HepG2 (cell line): ENCODE measurements at regions not wholly inside any gene's neighbourhood (a gene's known extent, or its start where the extent isn't known, plus 50 kb on each side); places are given as distances from the start of the nearest gene placed in this dataset.
A peak's percentile ranks its signal among the peaks of the same experiment; 100 is the strongest.

Experiments used
- AGO2 ChIP-seq: fragments of 200-400 bp; formaldehyde crosslinking; optimal IDR thresholded peaks from 2 replicates; pipeline ENCODE3; 2017; ENCODE audit warnings: mild to moderate bottlenecking, low read depth, low read length, moderate library complexity
- ATF7 ChIP-seq, 2 experiments: fragments of 450-650 bp in 1 of 2; sonication (generic) in 1 of 2; formaldehyde crosslinking in 1 of 2; IDR thresholded peaks; 2 replicates each; pipeline versions ENCODE4 v1.4.0 to v1.6.1; 2016 to 2020; ENCODE audit warnings: antibody characterized with exemption in 1 of 2, mild to moderate bottlenecking in 1 of 2, missing genetic modification reagents in 1 of 2
- CREM ChIP-seq, 2 experiments: sonication (generic) in 1 of 2; formaldehyde crosslinking in 1 of 2; IDR thresholded peaks; 2 replicates each; pipeline versions ENCODE4 v1.4.0 to v1.6.1; 2016 to 2020; ENCODE audit warnings: antibody characterized with exemption in 1 of 2, mild to moderate bottlenecking in 1 of 2, missing genetic modification reagents in 1 of 2
- FOXM1 ChIP-seq: sonication (generic); formaldehyde crosslinking; IDR thresholded peaks from 2 replicates; pipeline ENCODE4 v1.5.0; 2020; ENCODE audit warnings: missing genetic modification reagents
- GATA4 ChIP-seq: sonication (generic); IDR thresholded peaks from 2 replicates; pipeline ENCODE4 v1.6.1; 2016; ENCODE audit warnings: antibody characterized with exemption, low read depth, borderline replicate concordance
- HNF4G ChIP-seq, 2 experiments: sonication (generic) in 1 of 2; formaldehyde crosslinking in 1 of 2; IDR thresholded peaks; 2 replicates each; pipeline versions ENCODE4 v1.4.0 to v1.6.1; 2011 to 2020; ENCODE audit warnings: borderline replicate concordance in 2 of 2, low read depth in 2 of 2, mild to moderate bottlenecking in 2 of 2, low read length in 1 of 2, missing genetic modification reagents in 1 of 2, moderate library complexity in 1 of 2
- IKZF5 ChIP-seq: IDR thresholded peaks from 2 replicates; pipeline ENCODE4 v1.6.1; 2018; ENCODE audit warnings: missing genetic modification reagents, mild to moderate bottlenecking, missing compliant biosample characterization
- JUN ChIP-seq: sonication (generic); formaldehyde crosslinking; IDR thresholded peaks from 2 replicates; pipeline ENCODE4 v1.4.0; 2020; ENCODE audit warnings: mild to moderate bottlenecking, missing genetic modification reagents
- KAT7 ChIP-seq: IDR thresholded peaks from 2 replicates; pipeline ENCODE4 v1.6.1; 2018; ENCODE audit warnings: borderline replicate concordance, missing compliant biosample characterization
- KLF6 ChIP-seq: IDR thresholded peaks from 2 replicates; pipeline ENCODE4 v1.8.0; 2016; ENCODE audit warnings: missing biosample characterization, missing genetic modification reagents
- LCORL ChIP-seq, 2 experiments: fragments of 450-650 bp in 1 of 2; sonication (generic) in 1 of 2; formaldehyde crosslinking in 1 of 2; IDR thresholded peaks; 2 replicates each; pipeline versions ENCODE4 v1.5.0 to v1.6.1; 2017 to 2020; ENCODE audit warnings: antibody characterized with exemption in 1 of 2, missing genetic modification reagents in 1 of 2
- MEF2D ChIP-seq: sonication (generic); formaldehyde crosslinking; IDR thresholded peaks from 2 replicates; pipeline ENCODE4 v1.5.1; 2020; ENCODE audit warnings: mild to moderate bottlenecking, missing genetic modification reagents
- MLLT10 ChIP-seq: sonication (generic); formaldehyde crosslinking; IDR thresholded peaks from 2 replicates; pipeline ENCODE4 v1.4.0; 2020; ENCODE audit warnings: missing genetic modification reagents
- NFYC ChIP-seq: IDR thresholded peaks from 2 replicates; pipeline ENCODE4 v1.6.1; 2016; ENCODE audit warnings: missing genetic modification reagents, missing compliant biosample characterization
- NONO ChIP-seq, 2 experiments: fragments of 450-650 bp in 1 of 2; sonication (generic) in 1 of 2; formaldehyde crosslinking in 1 of 2; IDR thresholded peaks in 1 of 2; conservative IDR thresholded peaks in 1 of 2; 2 replicates each; pipeline versions ENCODE4 v1.6.1 to v1.8.0; 2017 to 2022; ENCODE audit warnings: mild to moderate bottlenecking in 1 of 2, missing genetic modification reagents in 1 of 2, moderate library complexity in 1 of 2
- RORA ChIP-seq: sonication (generic); formaldehyde crosslinking; IDR thresholded peaks from 2 replicates; pipeline ENCODE4 v1.5.0; 2020; ENCODE audit warnings: mild to moderate bottlenecking, missing genetic modification reagents, moderate library complexity
- SUZ12 ChIP-seq: fragments of 150-350 bp; IDR thresholded peaks from 2 replicates; pipeline ENCODE4 v1.6.1; 2014; ENCODE audit warnings: low read depth, low read length
- ZNF264 ChIP-seq: sonication (generic); formaldehyde crosslinking; IDR thresholded peaks from 2 replicates; pipeline ENCODE4 v1.4.0; 2020; ENCODE audit warnings: missing genetic modification reagents
- ZNF382 ChIP-seq: sonication (generic); formaldehyde crosslinking; IDR thresholded peaks from 2 replicates; pipeline ENCODE4 v1.5.0; 2020; ENCODE audit warnings: missing genetic modification reagents, mild to moderate bottlenecking, borderline replicate concordance
- ZNF44 ChIP-seq: sonication (generic); formaldehyde crosslinking; IDR thresholded peaks from 2 replicates; pipeline ENCODE4 v1.5.1; 2020; ENCODE audit warnings: mild to moderate bottlenecking, missing genetic modification reagents
- ZNF775 ChIP-seq: sonication (generic); formaldehyde crosslinking; IDR thresholded peaks from 2 replicates; pipeline ENCODE4 v1.4.0; 2020; ENCODE audit warnings: missing genetic modification reagents, mild to moderate bottlenecking, moderate library complexity, borderline replicate concordance
- ZNF792 ChIP-seq: IDR thresholded peaks from 2 replicates; pipeline ENCODE4 v1.6.1; 2016
- ZNF879 ChIP-seq: sonication (generic); formaldehyde crosslinking; IDR thresholded peaks from 2 replicates; pipeline ENCODE4 v1.8.1; 2023; ENCODE audit warnings: missing genetic modification reagents
- ZSCAN12 ChIP-seq: sonication (generic); formaldehyde crosslinking; IDR thresholded peaks from 2 replicates; pipeline ENCODE4 v1.9.0; 2021; ENCODE audit warnings: mild to moderate bottlenecking, missing genetic modification reagents
- TF ChIP-seq, protein P1 (sequence below): sonication (generic); formaldehyde crosslinking; IDR thresholded peaks from 2 replicates; pipeline ENCODE4 v1.5.0; 2020; ENCODE audit warnings: missing genetic modification reagents
- TF ChIP-seq, protein P2 (sequence below): sonication (generic); formaldehyde crosslinking; IDR thresholded peaks from 2 replicates; pipeline ENCODE4 v1.4.0; 2020; ENCODE audit warnings: mild to moderate bottlenecking, missing genetic modification reagents, borderline replicate concordance

GRCh38 chr1:178620584-178621475, 104.2 kb upstream of the RALGPS2 start (continued):
- TF ChIP-seq ZNF382 (CRISPR knock-in tag) (no peak), GATA4 (no peak), CREM (IDR thresholded peaks at IDR 0.05) (peak; percentile 60; the same call in 1 of the 2 replicates), CREM (CRISPR knock-in tag; IDR thresholded peaks at IDR 0.05) (no peak), KAT7 (CRISPR knock-in tag) (peak; percentile 57; the same call in 1 of the 2 replicates), RORA (CRISPR knock-in tag) (no peak), SUZ12 (no peak), ZSCAN12 (CRISPR knock-in tag) (no peak), NONO (IDR thresholded peaks at IDR 0.05) (no peak), NONO (CRISPR knock-in tag; conservative IDR thresholded peaks at IDR 0.05) (peak; percentile 56; the same call in 1 of the 2 replicates), ZNF775 (CRISPR knock-in tag) (no peak), LCORL (IDR thresholded peaks at IDR 0.05) (0 out of 2 replicates have a peak, but pooled peaks have one; percentile 44), LCORL (CRISPR knock-in tag; IDR thresholded peaks at IDR 0.05) (peak; percentile 63), ZNF879 (CRISPR knock-in tag) (no peak), AGO2 (no peak), KLF6 (CRISPR knock-in tag) (no peak), ZNF792 (CRISPR knock-in tag) (no peak), ATF7 (IDR thresholded peaks at IDR 0.05) (no peak), ATF7 (CRISPR knock-in tag; IDR thresholded peaks at IDR 0.05) (no peak), HNF4G (IDR thresholded peaks at IDR 0.05; ENCODE audit: borderline replicate concordance, low read depth, low read length) (peak; percentile 78), HNF4G (CRISPR knock-in tag; IDR thresholded peaks at IDR 0.05; ENCODE audit: borderline replicate concordance, low read depth) (peak; percentile 44; the same call in 1 of the 2 replicates), NFYC (no peak), ZNF44 (CRISPR knock-in tag) (no peak), ZNF264 (CRISPR knock-in tag) (peak; percentile 71; the same call in 1 of the 2 replicates), FOXM1 (CRISPR knock-in tag) (no peak), MLLT10 (CRISPR knock-in tag) (no peak), MEF2D (CRISPR knock-in tag) (peak; percentile 69; the same call in 1 of the 2 replicates), JUN (CRISPR knock-in tag) (peak; percentile 65; the same call in 1 of the 2 replicates), IKZF5 (peak; percentile 55; the same call in 1 of the 2 replicates)
- TF ChIP-seq, protein P1, sequence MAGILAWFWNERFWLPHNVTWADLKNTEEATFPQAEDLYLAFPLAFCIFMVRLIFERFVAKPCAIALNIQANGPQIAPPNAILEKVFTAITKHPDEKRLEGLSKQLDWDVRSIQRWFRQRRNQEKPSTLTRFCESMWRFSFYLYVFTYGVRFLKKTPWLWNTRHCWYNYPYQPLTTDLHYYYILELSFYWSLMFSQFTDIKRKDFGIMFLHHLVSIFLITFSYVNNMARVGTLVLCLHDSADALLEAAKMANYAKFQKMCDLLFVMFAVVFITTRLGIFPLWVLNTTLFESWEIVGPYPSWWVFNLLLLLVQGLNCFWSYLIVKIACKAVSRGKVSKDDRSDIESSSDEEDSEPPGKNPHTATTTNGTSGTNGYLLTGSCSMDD (CRISPR knock-in tag) = no peak
- TF ChIP-seq, protein P2, sequence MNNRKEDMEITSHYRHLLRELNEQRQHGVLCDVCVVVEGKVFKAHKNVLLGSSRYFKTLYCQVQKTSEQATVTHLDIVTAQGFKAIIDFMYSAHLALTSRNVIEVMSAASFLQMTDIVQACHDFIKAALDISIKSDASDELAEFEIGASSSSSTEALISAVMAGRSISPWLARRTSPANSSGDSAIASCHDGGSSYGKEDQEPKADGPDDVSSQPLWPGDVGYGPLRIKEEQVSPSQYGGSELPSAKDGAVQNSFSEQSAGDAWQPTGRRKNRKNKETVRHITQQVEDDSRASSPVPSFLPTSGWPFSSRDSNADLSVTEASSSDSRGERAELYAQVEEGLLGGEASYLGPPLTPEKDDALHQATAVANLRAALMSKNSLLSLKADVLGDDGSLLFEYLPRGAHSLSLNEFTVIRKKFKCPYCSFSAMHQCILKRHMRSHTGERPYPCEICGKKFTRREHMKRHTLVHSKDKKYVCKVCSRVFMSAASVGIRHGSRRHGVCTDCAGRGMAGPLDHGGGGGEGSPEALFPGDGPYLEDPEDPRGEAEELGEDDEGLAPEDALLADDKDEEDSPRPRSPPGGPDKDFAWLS = no peak
